Central memory CD8-positive, alpha-beta T cell (primary cell): ENCODE measurements at regions not wholly inside any gene's neighbourhood (a gene's known extent, or its start where the extent isn't known, plus 50 kb on each side); places are given as distances from the start of the nearest gene placed in this dataset.

Source experiments
- ATAC-seq: fragments of 150-1000 bp; cut with Tn5 transposase; replicated peaks from 2 replicates; pipeline ENCODE4 v1.10.0; 2022; ENCODE audit warnings: mild to moderate bottlenecking, moderate FRiP score, moderate number of reproducible peaks; ENCODE audit not compliant: poor library complexity, severe bottlenecking; ENCODE audit errors: extremely low read depth
- DNase-seq, 2 donors: peaks; one replicate each; pipeline ENCODE4 v3.0.0; 2021; ENCODE audit warnings: low spot score in 2 of 2
- H3K27ac Mint-ChIP-seq: one replicate; pipeline ENCODE4 v1.8.0; 2022; ENCODE audit warnings: low read depth, mild to moderate bottlenecking, moderate library complexity, mixed read lengths
- H3K27me3 Mint-ChIP-seq: one replicate; pipeline ENCODE4 v1.8.0; 2022; ENCODE audit warnings: mixed read lengths
- H3K36me3 Mint-ChIP-seq: one replicate; pipeline ENCODE4 v1.8.0; 2022; ENCODE audit warnings: mild to moderate bottlenecking, moderate library complexity, mixed read lengths; ENCODE audit not compliant: insufficient read depth
- H3K4me1 Mint-ChIP-seq: one replicate; pipeline ENCODE4 v1.8.0; 2022; ENCODE audit warnings: mixed read lengths
- H3K4me3 Mint-ChIP-seq: one replicate; pipeline ENCODE4 v1.8.0; 2022; ENCODE audit warnings: mild to moderate bottlenecking, moderate library complexity, mixed read lengths
- H3K9me3 Mint-ChIP-seq: one replicate; pipeline ENCODE4 v1.8.0; 2022; ENCODE audit warnings: mixed read lengths

DNA sequence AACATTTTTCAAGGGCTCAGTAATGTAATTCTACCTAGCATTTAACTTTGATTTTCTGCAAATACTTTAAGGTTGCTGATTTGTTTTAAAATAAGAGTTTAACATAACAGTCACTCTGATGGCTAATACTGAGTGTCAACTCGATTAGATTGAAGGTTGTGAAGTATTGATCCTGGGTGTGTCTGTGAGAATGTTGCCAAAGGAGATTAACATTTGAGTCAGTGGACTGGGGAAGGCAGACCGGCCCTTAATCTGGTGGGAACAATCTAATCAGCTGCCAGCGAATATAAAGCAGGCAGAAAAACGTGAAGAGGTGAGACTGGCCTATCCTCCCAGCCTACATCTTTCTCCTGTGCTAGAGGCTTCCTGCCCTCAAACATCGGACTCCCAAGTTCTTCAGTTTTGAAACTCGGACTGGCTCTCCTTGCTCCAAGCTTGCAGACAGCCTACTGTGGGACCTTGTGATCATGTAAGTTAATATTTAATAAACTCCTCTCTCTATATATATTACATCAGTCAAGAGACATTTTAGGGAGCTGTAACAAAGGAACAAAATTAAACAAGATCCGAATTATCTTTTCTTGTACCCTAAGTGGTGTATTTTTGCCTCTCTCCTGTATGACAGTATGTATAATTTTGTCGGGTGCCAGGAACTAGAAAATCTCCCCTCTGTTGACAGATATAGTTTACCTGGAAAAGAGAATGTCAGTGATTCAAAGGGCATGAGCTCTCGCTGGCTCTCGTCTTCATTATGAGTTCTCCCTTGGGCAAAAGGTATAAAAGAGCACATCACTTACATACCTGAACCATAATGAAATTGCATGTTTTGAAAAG lies 576.1 kb downstream of the LRRC70 start:
- no peaks in the 10 kb centered on the region for H3K36me3 Mint-ChIP-seq
- peaks cover 10% of the 10 kb centered on the region for H3K9me3 Mint-ChIP-seq
- ATAC-seq (no peak), DNase-seq (no peak)
- H3K4me3 Mint-ChIP-seq, result no peak overlapping the region
- no peaks in the 10 kb centered on the region for H3K27me3 Mint-ChIP-seq
- H3K4me1 Mint-ChIP-seq, result no peaks in the 10 kb centered on the region
- no peak overlapping the region for H3K27ac Mint-ChIP-seq

DNA sequence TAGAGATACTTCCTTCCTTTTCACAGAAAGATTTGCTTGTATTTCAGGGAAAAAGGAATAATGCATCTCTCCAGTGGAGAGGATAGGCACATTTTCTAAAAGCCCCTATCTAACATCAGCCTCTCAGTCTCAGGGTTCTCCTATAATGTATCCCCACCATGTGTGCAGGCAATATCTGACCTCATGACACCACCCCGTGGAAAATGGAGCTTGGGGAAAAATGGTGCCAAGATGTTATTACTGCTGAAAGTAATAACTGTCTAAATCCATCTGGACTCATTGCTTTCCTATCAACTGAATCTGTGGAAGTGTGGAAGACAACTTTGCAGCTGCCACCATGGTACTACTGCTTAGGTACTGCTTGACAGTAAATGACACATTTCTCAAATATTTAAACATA lies 574.3 kb downstream of the LRRC70 start:
- Mint-ChIP-seq H3K36me3 (no peaks in the 10 kb centered on the region), H3K4me1 (no peaks in the 10 kb centered on the region), H3K4me3 (no peak overlapping the region), H3K27me3 (no peaks in the 10 kb centered on the region), H3K9me3 (peaks cover 5% of the 10 kb centered on the region), H3K27ac (no peak overlapping the region)
- DNase-seq (no peak), ATAC-seq (no peak)

DNA sequence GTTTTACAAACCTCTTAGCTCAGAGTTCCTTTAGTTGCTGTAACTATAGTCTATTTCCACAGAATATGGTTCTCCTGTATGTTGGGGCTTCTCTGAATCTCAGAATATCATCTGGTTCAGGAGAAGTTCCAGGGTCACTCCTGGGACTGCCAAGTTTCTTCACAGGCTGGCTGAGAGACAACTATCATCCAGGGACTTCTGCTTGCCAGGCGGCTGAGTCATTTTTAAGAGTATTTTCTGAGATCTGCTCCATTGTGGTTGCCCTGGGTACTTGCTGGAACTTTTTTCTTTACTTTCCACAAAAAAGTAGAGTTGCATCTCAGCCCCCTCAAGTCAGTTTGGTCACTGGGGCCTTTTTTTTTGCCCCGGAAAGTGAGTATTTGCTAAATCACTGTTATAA lies 566.5 kb downstream of the LRRC70 start:
- ATAC-seq, result no peak
- Mint-ChIP-seq H3K4me1 (no peaks in the 10 kb centered on the region), H3K4me3 (no peak overlapping the region), H3K27me3 (no peaks in the 10 kb centered on the region), H3K36me3 (no peaks in the 10 kb centered on the region), H3K27ac (no peak overlapping the region), H3K9me3 (no peaks in the 10 kb centered on the region)
- no peak for DNase-seq

DNA sequence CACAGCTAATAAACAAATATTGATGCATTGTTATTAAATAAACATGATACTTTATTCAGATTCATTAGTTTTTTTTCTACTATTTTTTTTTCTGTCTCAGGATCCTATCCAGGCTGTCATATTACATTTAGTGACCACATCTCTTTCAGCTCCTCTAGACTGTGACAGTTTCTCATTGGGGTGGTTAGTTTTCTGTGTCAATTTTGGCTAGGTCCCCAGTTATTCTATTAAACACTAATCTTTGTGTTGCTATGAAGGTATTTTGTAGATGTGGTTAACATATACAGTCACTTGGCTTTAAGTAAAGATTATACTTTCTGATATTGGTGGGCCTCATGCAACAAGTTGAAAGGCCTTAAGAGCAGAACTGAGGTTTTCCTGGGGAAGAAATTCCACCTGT lies 563.0 kb downstream of the LRRC70 start:
- Mint-ChIP-seq H3K27ac (no peak overlapping the region), H3K4me1 (no peaks in the 10 kb centered on the region), H3K27me3 (no peaks in the 10 kb centered on the region), H3K4me3 (no peak overlapping the region), H3K36me3 (no peaks in the 10 kb centered on the region), H3K9me3 (peaks cover 4% of the 10 kb centered on the region)
- DNase-seq (no peak), ATAC-seq (no peak)

DNA sequence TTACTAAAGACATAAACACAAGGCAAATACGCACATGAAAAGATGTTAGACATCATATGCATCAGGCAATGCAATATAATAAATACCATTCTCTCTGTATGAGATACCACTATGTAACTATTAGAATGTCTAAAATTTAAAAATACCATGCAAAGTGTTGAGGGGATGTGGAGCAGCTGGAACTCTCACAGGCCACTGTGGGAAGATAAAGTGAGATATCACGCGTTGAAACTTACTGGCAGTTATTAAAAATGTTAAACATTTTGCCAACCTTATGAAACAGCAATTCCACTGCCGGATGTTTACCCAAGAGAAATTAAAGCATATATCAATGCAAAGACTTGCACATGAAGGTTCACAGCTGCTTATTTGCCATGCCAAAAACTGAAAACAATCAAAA lies 556.7 kb downstream of the LRRC70 start:
- no peak overlapping the region for H3K4me3 Mint-ChIP-seq
- H3K27ac Mint-ChIP-seq, result no peak overlapping the region
- DNase-seq (no peak), ATAC-seq (no peak)
- no peaks in the 10 kb centered on the region for H3K27me3 Mint-ChIP-seq
- H3K9me3 Mint-ChIP-seq, result peaks cover 13% of the 10 kb centered on the region
- H3K4me1 Mint-ChIP-seq, result no peaks in the 10 kb centered on the region
- no peaks in the 10 kb centered on the region for H3K36me3 Mint-ChIP-seq

DNA sequence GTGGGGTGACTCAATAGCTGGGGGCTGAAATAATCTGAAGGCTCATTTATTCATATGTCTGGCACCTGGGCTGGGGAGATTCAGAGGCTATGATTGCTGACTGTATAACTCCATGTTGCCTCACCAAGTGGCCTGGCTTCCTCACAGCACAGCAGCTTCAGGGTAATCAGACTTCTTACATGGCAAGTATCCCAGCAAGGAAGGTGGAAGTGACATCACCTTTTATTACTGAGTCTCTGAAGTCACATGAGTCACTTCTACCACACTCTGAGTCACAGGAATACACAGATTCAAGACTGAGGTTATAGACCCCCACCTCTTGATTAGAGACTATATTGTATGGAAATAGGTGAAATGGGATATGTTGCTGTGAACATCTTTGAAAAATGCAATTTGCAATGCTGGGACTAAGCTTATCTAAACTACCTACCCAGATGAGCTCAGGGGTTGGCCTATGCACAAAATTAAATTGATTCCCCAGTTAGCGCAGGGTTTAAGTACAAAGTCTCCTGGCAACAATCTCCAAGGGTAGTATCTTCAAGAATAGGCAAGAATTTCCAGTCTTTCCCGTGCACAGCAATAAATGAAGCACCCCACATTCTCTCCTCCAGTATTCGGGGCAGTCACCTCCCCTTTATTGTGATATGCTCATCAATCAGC lies 553.1 kb downstream of the LRRC70 start:
- Mint-ChIP-seq H3K36me3 (no peaks in the 10 kb centered on the region), H3K4me3 (no peak overlapping the region), H3K27ac (no peak overlapping the region), H3K9me3 (peaks cover 17% of the 10 kb centered on the region), H3K27me3 (no peaks in the 10 kb centered on the region), H3K4me1 (no peaks in the 10 kb centered on the region)
- ATAC-seq, result no peak
- DNase-seq, result no peak

DNA sequence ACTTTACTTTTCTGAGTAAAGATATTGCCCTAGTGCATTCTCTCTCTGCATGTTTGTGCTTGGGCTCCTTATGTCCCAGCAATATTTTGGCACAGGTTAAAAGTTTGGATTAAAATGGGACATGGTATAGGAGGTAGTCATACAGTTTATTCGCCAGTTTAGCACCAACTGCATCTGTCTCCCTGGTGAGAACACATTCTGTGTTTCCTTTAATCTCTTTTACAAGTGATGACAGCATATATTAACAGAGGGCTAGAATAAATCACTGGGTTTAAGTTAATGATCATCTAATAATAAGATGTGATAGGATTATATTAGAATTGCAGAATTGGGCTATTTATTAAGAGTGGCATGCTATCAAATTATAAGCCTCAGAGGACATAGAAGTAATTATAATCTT lies 550.1 kb downstream of the LRRC70 start:
- Mint-ChIP-seq H3K27me3 (no peaks in the 10 kb centered on the region), H3K9me3 (peaks cover 6% of the 10 kb centered on the region), H3K36me3 (no peaks in the 10 kb centered on the region), H3K4me3 (no peak overlapping the region), H3K27ac (no peak overlapping the region), H3K4me1 (no peaks in the 10 kb centered on the region)
- ATAC-seq (no peak), DNase-seq (no peak)

DNA sequence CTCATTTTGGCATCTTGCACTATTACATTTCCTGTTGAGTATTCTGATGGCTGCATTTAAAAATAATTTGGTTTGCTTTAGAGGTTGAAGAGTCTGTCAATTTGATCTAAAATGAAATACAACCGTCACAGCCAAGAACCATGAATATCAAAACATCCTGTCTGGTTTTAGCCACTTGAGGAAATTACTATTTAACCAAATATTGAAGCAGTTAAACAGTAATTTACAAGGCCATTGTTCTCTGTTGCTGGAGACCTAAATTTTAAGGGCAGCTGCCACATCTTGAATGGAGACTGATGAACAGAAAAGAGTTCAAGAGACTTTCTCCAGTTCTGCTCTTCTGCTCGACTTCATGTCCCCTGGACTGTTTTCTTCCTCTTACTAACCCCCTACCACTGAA lies 549.4 kb downstream of the LRRC70 start:
- Mint-ChIP-seq H3K27ac (no peak overlapping the region), H3K4me3 (no peak overlapping the region), H3K4me1 (no peaks in the 10 kb centered on the region), H3K36me3 (no peaks in the 10 kb centered on the region), H3K27me3 (no peaks in the 10 kb centered on the region), H3K9me3 (peaks cover 6% of the 10 kb centered on the region)
- no peak for ATAC-seq
- DNase-seq, result no peak

DNA sequence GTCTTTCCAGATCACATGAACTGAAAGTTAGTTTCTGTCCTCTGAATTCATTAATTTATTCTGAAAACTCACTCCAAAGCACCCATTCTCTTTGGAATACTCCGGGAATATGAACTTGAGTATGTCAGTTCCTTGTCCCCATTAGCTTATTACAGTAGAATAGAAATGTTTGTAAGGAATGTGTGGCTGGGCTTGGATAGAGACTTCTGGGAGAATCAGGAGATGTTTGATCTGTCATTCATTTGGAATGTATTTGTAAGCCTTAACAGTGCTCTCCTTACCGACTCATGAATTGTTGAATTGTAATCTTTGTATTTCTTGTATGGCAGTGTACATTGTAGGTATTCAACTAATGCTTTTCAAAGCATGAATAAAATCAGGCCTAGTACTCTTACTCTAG lies 548.4 kb downstream of the LRRC70 start:
- Mint-ChIP-seq H3K4me3 (no peak overlapping the region), H3K27me3 (no peaks in the 10 kb centered on the region), H3K27ac (no peak overlapping the region), H3K36me3 (no peaks in the 10 kb centered on the region), H3K9me3 (peaks cover 6% of the 10 kb centered on the region), H3K4me1 (no peaks in the 10 kb centered on the region)
- ATAC-seq (no peak), DNase-seq (no peak)

DNA sequence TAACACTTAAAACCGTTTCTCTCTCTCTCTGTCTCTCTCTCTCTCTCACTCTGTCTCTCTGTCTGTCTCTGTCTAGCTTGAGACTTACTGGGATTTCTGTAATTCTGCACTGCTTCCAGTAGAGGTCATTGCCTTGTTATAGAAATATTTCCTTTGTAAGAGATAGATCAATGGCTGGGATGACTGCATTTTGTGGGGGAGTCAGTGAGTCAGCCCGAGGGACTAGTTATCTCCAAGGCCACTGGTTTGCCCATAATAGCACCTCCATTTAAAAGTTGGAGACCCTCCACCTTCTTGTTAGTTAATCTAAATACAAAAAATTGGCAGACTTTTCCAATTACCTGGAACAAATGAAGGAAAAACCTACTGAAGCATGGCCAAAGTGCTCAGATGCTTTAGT lies 547.2 kb downstream of the LRRC70 start:
- Mint-ChIP-seq H3K4me1 (no peaks in the 10 kb centered on the region), H3K4me3 (no peak overlapping the region), H3K36me3 (no peaks in the 10 kb centered on the region), H3K9me3 (peaks cover 6% of the 10 kb centered on the region), H3K27me3 (no peaks in the 10 kb centered on the region), H3K27ac (no peak overlapping the region)
- ATAC-seq, result no peak
- no peak for DNase-seq

DNA sequence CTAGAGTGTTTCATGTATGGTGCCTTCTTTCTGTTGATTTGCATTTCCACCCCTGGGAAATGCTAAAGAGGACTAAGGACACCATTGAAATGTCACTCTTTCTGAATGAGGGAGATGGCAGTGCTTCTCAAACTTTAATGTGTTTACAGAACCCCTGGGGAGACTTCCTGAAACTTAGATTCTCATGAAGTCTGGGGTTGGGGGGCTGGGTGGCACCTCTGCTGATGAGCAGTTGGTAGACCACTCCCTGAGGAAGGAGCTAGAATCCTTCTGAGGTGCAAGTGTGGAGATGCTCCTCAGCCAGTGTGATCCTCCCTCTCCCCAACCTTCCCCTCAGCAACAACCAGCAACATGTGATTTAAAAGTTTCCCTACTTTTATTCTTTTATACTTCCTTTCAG lies 546.8 kb downstream of the LRRC70 start:
- Mint-ChIP-seq H3K9me3 (peaks cover 6% of the 10 kb centered on the region), H3K4me3 (no peak overlapping the region), H3K27me3 (no peaks in the 10 kb centered on the region), H3K36me3 (no peaks in the 10 kb centered on the region), H3K4me1 (no peaks in the 10 kb centered on the region), H3K27ac (no peak overlapping the region)
- ATAC-seq, result no peak
- DNase-seq, result no peak

DNA sequence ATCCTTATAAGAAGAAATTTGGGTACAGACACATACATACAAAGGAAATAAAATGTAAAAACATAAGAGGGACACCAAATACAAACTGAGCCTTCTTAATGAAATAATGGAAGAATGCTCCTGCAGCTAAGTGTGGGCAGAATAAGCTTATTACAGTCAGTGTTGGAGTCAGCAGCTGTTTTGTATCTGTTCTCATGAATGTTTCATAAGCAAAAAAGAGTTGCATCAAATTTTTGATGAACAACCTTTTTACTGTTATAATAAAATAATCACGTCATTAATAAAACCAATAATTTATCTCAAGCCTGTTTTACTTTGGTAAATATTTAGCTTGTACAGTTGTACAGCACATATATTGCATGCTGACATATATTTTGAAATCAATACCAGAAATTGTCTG lies 545.6 kb downstream of the LRRC70 start:
- no peak for ATAC-seq

DNA sequence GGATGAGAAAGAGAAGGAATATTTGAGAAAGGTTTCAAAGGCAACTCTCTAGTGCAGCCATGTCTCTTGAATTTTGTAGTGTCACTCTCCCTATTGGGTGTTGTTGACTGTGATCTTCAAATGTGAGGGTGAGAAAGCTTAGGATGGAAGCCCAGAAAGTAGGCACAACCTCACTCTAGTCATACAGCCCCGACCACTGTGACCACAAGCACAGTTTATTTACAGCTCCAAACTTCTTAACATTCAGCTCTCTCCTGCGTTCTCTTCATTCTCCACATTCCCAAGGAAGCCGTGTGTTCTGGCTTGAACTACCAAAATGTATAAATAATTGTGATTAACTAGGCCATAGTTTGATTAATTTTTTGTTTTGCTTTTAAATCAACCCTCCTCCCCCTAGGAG lies 542.9 kb downstream of the LRRC70 start:
- ATAC-seq (no peak), DNase-seq (no peak)
- H3K27ac Mint-ChIP-seq, result no peak overlapping the region
- H3K4me1 Mint-ChIP-seq, result no peaks in the 10 kb centered on the region
- no peaks in the 10 kb centered on the region for H3K36me3 Mint-ChIP-seq
- no peak overlapping the region for H3K4me3 Mint-ChIP-seq
- no peaks in the 10 kb centered on the region for H3K9me3 Mint-ChIP-seq
- no peaks in the 10 kb centered on the region for H3K27me3 Mint-ChIP-seq

More for the DNA sequence above, 545.6 kb downstream of the LRRC70 start:
- Mint-ChIP-seq H3K9me3 (no peaks in the 10 kb centered on the region), H3K4me3 (no peak overlapping the region), H3K36me3 (no peaks in the 10 kb centered on the region), H3K4me1 (no peaks in the 10 kb centered on the region), H3K27me3 (no peaks in the 10 kb centered on the region), H3K27ac (no peak overlapping the region)
- DNase-seq, result no peak
